CD4-positive, alpha-beta T cell treated with Interleukin-6 at 100 ng/mL for 8 hours (primary cell): ENCODE measurements at regions not wholly inside any gene's neighbourhood (a gene's known extent, or its start where the extent isn't known, plus 50 kb on each side); places are given as distances from the start of the nearest gene placed in this dataset.
A peak's percentile ranks its signal among the peaks of the same experiment; 100 is the strongest.
"Not testable (repeated sequence)": the region's sequence is repeated elsewhere in the genome, so short reads cannot be mapped to it uniquely, and the experiment has no call there.

ENCODE experiments used
- DNase-seq: peaks from one replicate; pipeline ENCODE4 v3.0.0-alpha.2; 2020; ENCODE audit warnings: mixed read lengths, low spot score

- no peak for DNase-seq
Measured at GRCh38 chr2:595141-595815, 81.9 kb downstream of the TMEM18 start.

- DNase-seq: no peak
Measured at GRCh38 chr2:594297-594949, 82.8 kb downstream of the TMEM18 start.

GRCh38 chr2:593356-594026 lies 83.7 kb downstream of the TMEM18 start:
- no peak for DNase-seq

- DNase-seq: no peak
Measured at GRCh38 chr2:592737-593136, 84.5 kb downstream of the TMEM18 start.

DNA sequence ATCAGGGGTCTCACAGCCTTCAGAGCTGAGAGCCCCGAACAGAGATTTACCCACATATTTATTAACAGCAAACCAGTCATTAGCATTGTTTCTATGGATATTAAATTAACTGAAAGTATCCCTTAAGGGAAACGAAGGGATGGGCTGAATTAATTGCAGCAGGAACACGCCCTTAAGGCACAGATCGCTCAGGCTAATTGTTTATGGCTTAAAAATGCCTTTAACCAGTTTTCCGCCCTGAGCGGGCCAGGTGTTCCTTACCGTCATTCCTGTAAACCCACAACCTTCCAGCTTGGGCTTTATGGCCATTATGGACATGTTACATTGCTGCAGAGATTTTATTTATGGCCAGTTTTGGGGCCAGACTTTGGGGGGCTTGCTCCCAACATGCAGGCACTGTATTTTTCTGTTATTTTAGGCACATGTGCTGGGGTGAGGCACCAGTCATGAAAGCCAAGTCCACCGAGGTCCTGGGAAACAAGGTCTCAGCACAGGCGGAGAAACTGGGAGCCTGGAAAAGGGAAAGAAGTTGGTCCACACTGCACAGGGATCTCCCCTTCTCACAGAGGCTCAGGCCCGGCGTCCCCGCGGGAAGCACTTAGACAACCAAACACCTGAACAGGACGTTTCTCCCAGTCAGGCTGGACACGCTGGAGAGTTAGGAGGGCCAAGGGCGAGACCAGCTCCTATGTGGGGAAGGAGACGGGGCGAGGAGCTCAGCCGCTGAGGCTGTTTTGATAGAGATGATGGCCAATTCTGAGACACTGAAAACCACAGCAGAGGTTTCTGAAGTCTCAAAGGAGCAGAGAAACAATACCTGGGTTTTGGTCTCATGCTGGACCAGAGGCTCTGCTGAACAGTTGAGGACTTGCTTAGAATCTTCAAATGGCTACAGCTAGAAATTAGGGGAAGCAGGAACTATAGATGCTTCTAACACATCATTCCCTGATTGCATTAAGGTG lies 86.7 kb downstream of the TMEM18 start:
- DNase-seq: no peak

GRCh38 chr2:589281-590130 lies 87.7 kb downstream of the TMEM18 start:
- DNase-seq: no peak

DNA sequence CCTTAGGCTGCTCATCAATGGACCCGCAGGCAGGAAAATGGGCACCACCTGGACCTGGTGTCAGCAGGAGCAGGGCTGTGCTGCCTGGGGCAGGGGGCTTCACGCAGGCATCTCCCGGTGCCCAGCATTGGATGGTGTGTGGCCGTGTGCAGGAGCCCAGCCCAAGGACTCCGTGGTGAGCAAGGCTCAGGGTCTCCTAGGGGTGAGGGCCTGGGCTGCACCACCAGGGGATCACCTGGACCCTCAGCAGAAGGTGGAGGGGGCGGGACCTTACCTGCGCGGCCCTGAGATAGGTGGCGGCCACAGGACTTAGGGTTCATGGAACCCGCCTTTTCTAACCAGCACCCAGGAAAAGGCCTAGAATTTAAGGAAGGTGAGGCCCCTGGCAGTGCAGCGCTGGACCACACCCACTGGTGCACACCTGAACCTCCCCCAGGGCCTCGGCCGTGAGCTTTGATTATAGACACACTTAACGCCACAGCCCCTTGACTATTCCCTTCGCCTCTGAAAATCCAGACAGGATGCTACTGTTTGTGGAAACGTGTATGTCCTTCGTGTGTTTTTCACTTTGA lies 89.0 kb downstream of the TMEM18 start:
- DNase-seq: no peak

- no peak for DNase-seq
Measured at GRCh38 chr2:587087-587960, 89.9 kb downstream of the TMEM18 start.

DNA sequence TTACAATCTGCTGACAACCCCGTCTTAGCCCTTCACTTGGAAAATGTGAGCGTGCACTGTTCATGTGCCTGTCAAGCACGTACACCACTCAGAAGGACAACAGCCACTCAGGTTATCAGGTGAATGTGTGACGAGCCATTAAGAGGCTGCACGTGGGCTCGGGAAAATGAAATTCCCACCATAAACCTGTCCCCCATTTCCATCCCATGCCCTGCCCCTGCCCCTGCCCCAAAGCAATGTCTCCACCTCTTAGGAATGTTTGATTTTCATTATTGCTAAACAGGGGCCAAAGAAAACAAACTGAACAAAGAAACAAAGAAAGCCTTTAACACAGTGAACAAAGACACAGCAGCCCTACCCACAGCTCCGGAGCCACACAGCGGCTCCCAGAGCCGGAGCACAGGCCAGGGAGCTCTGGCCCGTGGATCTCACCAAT lies 90.5 kb downstream of the TMEM18 start:
- DNase-seq: no peak

- peak; percentile 35 for DNase-seq
Measured at GRCh38 chr2:584863-585823, 92.1 kb downstream of the TMEM18 start.

- DNase-seq: no peak
Measured at GRCh38 chr2:583666-584065, 93.5 kb downstream of the TMEM18 start.

DNA sequence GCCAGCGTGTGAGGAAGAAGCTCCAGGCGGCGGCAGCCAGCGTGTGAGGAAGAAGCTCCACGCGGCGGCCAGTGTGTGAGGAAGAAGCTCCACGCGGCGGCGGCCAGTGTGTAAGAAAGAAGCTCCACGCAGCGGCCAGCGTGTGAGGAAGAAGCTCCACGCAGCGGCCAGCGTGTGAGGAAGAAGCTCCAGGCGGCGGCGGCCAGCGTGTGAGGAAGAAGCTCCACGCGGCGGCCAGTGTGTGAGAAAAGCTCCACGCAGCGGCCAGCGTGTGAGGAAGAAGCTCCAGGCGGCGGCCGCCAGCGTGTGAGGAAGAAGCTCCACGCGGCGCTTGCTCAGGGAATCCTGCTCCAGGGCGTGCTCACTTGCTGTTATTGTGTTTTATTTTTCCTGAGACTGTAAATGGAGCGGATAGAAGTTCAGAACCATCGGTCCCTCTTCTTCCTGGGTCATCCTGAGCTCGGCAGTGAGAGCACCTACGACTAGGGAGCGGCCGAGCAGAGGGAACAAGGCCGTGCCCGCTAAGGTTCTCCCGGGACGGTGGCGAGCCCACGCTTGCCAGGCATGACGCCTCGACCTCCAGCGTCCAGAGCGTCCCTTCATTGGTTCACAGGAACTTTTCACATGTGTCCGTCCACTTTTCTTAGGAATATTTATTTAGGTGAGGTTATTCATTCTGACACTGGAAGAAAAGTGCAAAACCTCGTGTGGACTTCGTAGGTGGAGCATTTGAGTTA lies 94.2 kb downstream of the TMEM18 start:
- DNase-seq: no peak

DNA sequence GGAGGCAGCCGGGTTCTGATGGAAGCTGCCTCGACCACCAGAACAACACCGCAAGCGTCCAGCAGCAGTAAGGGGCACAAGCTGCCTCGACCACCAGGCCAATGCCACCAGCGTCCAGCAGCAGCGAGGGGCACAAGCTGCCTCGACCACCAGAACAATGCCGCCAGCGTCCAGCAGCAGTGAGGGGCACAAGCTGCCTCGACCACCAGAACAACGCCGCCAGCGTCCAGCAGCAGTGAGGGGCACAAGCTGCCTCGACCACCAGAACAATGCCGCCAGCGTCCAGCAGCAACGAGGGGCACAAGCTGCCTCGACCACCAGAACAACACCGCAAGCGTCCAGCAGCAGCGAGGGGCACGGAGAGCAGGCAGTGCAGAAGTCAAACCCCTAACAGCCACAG lies 94.9 kb downstream of the TMEM18 start:
- not testable (repeated sequence) for DNase-seq

DNA sequence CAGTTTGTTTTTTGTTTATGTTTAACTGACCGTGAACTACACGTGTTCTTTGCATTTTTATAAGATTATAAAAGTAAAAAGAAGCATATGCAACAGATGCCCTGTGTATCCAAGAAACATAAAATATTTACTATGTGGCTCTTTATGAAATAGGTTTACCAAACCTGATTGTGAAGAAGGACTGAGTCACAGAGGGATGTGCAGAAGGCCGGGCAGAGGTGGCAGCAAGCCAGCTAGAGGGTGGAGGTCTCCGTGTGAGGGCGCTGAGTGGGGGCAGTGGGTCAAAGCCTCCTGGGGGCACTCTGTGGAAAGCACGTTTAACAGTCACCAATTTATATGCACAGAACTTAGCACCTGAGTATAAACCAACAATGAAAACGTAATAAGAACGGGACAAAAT lies 97.2 kb downstream of the TMEM18 start:
- no peak for DNase-seq

- no peak for DNase-seq
Measured at GRCh38 chr2:579351-579886, 97.8 kb downstream of the TMEM18 start.

DNA sequence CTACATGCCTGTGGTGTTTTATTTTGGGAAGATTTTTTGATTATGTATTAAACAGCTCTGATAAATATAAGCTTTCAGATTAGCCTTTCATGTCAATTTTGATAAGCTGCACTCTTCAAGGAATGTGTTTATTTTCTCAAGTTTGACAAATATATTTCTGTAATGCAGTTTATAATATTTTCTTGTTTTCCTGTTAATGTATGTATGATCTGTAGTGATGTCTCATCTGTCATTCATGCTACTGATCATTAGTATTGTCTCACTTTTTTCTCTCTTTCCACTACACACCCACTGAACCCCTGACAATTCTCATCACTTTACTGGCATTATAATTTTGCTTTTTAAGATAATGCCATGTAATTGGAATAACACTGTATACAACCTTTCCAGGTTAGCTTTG lies 100.9 kb downstream of the TMEM18 start:
- DNase-seq: no peak

GRCh38 chr2:575727-576236 lies 101.4 kb downstream of the TMEM18 start:
- no peak for DNase-seq
